ENCODE measurements at regions not wholly inside any gene's neighbourhood (a gene's known extent, or its start where the extent isn't known, plus 50 kb on each side); places are given as distances from the start of the nearest gene placed in this dataset.
"Not testable (repeated sequence)": the region's sequence is repeated elsewhere in the genome, so short reads cannot be mapped to it uniquely, and the experiment has no call there.

GRCh38 chr5:98004463-98004862 is 769.0 kb upstream of the RGMB start:
- Histone ChIP-seq H3K9me3 (ENCODE audit: control insufficient read depth in 3 of 3, low read length in 3 of 3) (no peaks in the 10 kb centered on the region), H3K36me3 (ENCODE audit: control insufficient read depth in 3 of 3, insufficient read depth in 3 of 3, low read length in 3 of 3) (no peaks in the 10 kb centered on the region), H3K4me3 (ENCODE audit: low read length in 3 of 3) (no peak overlapping the region), H3K27ac (ENCODE audit: low read depth, low read length) (no peak overlapping the region), H3K27me3 (ENCODE audit: control insufficient read depth in 3 of 3, insufficient read depth in 3 of 3, low read length in 3 of 3) (no peaks in the 10 kb centered on the region), H3K9ac (ENCODE audit: low read depth in 1 of 3, low read length in 3 of 3) (no peak overlapping the region), H3K4me1 (ENCODE audit: control insufficient read depth in 3 of 3, insufficient read depth in 3 of 3, low read length in 3 of 3) (no peaks in the 10 kb centered on the region)

GRCh38 chr5:98016771-98017170 is 756.7 kb upstream of the RGMB start:
- H3K4me1 ChIP-seq (ENCODE audit: control insufficient read depth in 3 of 3, insufficient read depth in 3 of 3, low read length in 3 of 3) = no peaks in the 10 kb centered on the region
- H3K36me3 ChIP-seq (ENCODE audit: control insufficient read depth in 3 of 3, insufficient read depth in 3 of 3, low read length in 3 of 3) = no peaks in the 10 kb centered on the region
- H3K9ac ChIP-seq (ENCODE audit: low read depth in 1 of 3, low read length in 3 of 3) = no peak overlapping the region
- no peak overlapping the region for H3K4me3 ChIP-seq (ENCODE audit: low read length in 3 of 3)
- H3K9me3 ChIP-seq (ENCODE audit: control insufficient read depth in 3 of 3, low read length in 3 of 3) = no peaks in the 10 kb centered on the region
- H3K27ac ChIP-seq (ENCODE audit: low read depth, low read length) = no peak overlapping the region
- H3K27me3 ChIP-seq (ENCODE audit: control insufficient read depth in 3 of 3, insufficient read depth in 3 of 3, low read length in 3 of 3) = no peaks in the 10 kb centered on the region

- H3K4me1 ChIP-seq (ENCODE audit: control insufficient read depth in 3 of 3, insufficient read depth in 3 of 3, low read length in 3 of 3); H3K9me3 ChIP-seq (ENCODE audit: control insufficient read depth in 3 of 3, low read length in 3 of 3); H3K27ac ChIP-seq (ENCODE audit: low read depth, low read length); H3K27me3 ChIP-seq (ENCODE audit: control insufficient read depth in 3 of 3, insufficient read depth in 3 of 3, low read length in 3 of 3); H3K4me3 ChIP-seq (ENCODE audit: low read length in 3 of 3); H3K9ac ChIP-seq (ENCODE audit: low read depth in 1 of 3, low read length in 3 of 3); H3K36me3 ChIP-seq (ENCODE audit: control insufficient read depth in 3 of 3, insufficient read depth in 3 of 3, low read length in 3 of 3): not testable (repeated sequence)
Measured at GRCh38 chr5:98030273-98030672, 743.2 kb upstream of the RGMB start.

GRCh38 chr5:98031036-98031435 is 742.4 kb upstream of the RGMB start:
- not testable (repeated sequence) for H3K36me3 ChIP-seq (ENCODE audit: control insufficient read depth in 3 of 3, insufficient read depth in 3 of 3, low read length in 3 of 3); H3K9ac ChIP-seq (ENCODE audit: low read depth in 1 of 3, low read length in 3 of 3)

GRCh38 chr5:98031496-98031895 is 742.0 kb upstream of the RGMB start:
- no peak overlapping the region for H3K4me3 ChIP-seq (ENCODE audit: low read length in 3 of 3)
- no peaks in the 10 kb centered on the region for H3K27me3 ChIP-seq (ENCODE audit: control insufficient read depth in 3 of 3, insufficient read depth in 3 of 3, low read length in 3 of 3)
- no peak overlapping the region for H3K27ac ChIP-seq (ENCODE audit: low read depth, low read length)
- H3K36me3 ChIP-seq (ENCODE audit: control insufficient read depth in 3 of 3, insufficient read depth in 3 of 3, low read length in 3 of 3) = no peaks in the 10 kb centered on the region
- H3K9me3 ChIP-seq (ENCODE audit: control insufficient read depth in 3 of 3, low read length in 3 of 3) = no peaks in the 10 kb centered on the region
- no peak overlapping the region for H3K9ac ChIP-seq (ENCODE audit: low read depth in 1 of 3, low read length in 3 of 3)
- H3K4me1 ChIP-seq (ENCODE audit: control insufficient read depth in 3 of 3, insufficient read depth in 3 of 3, low read length in 3 of 3) = no peaks in the 10 kb centered on the region

More at GRCh38 chr5:98031036-98031435, 742.4 kb upstream of the RGMB start:
- not testable (repeated sequence) for H3K4me1 ChIP-seq (ENCODE audit: control insufficient read depth in 3 of 3, insufficient read depth in 3 of 3, low read length in 3 of 3); H3K9me3 ChIP-seq (ENCODE audit: control insufficient read depth in 3 of 3, low read length in 3 of 3); H3K27ac ChIP-seq (ENCODE audit: low read depth, low read length); H3K27me3 ChIP-seq (ENCODE audit: control insufficient read depth in 3 of 3, insufficient read depth in 3 of 3, low read length in 3 of 3); H3K4me3 ChIP-seq (ENCODE audit: low read length in 3 of 3)

GRCh38 chr5:98031926-98032325 is 741.5 kb upstream of the RGMB start:
- Histone ChIP-seq H3K9ac (ENCODE audit: low read depth in 1 of 3, low read length in 3 of 3) (no peak overlapping the region), H3K4me1 (ENCODE audit: control insufficient read depth in 3 of 3, insufficient read depth in 3 of 3, low read length in 3 of 3) (no peaks in the 10 kb centered on the region), H3K27me3 (ENCODE audit: control insufficient read depth in 3 of 3, insufficient read depth in 3 of 3, low read length in 3 of 3) (no peaks in the 10 kb centered on the region), H3K27ac (ENCODE audit: low read depth, low read length) (no peak overlapping the region), H3K9me3 (ENCODE audit: control insufficient read depth in 3 of 3, low read length in 3 of 3) (no peaks in the 10 kb centered on the region), H3K4me3 (ENCODE audit: low read length in 3 of 3) (no peak overlapping the region), H3K36me3 (ENCODE audit: control insufficient read depth in 3 of 3, insufficient read depth in 3 of 3, low read length in 3 of 3) (no peaks in the 10 kb centered on the region)

- Histone ChIP-seq H3K9me3 (ENCODE audit: control insufficient read depth in 3 of 3, low read length in 3 of 3) (no peaks in the 10 kb centered on the region), H3K4me3 (ENCODE audit: low read length in 3 of 3) (no peak overlapping the region), H3K4me1 (ENCODE audit: control insufficient read depth in 3 of 3, insufficient read depth in 3 of 3, low read length in 3 of 3) (no peaks in the 10 kb centered on the region), H3K27ac (ENCODE audit: low read depth, low read length) (no peak overlapping the region), H3K36me3 (ENCODE audit: control insufficient read depth in 3 of 3, insufficient read depth in 3 of 3, low read length in 3 of 3) (no peaks in the 10 kb centered on the region), H3K27me3 (ENCODE audit: control insufficient read depth in 3 of 3, insufficient read depth in 3 of 3, low read length in 3 of 3) (no peaks in the 10 kb centered on the region), H3K9ac (ENCODE audit: low read depth in 1 of 3, low read length in 3 of 3) (no peak overlapping the region)
Measured at GRCh38 chr5:98041661-98042060, 731.8 kb upstream of the RGMB start.

- Histone ChIP-seq H3K4me3 (ENCODE audit: low read length in 3 of 3) (no peak overlapping the region), H3K9me3 (ENCODE audit: control insufficient read depth in 3 of 3, low read length in 3 of 3) (no peaks in the 10 kb centered on the region), H3K9ac (ENCODE audit: low read depth in 1 of 3, low read length in 3 of 3) (no peak overlapping the region), H3K27me3 (ENCODE audit: control insufficient read depth in 3 of 3, insufficient read depth in 3 of 3, low read length in 3 of 3) (no peaks in the 10 kb centered on the region), H3K36me3 (ENCODE audit: control insufficient read depth in 3 of 3, insufficient read depth in 3 of 3, low read length in 3 of 3) (no peaks in the 10 kb centered on the region), H3K27ac (ENCODE audit: low read depth, low read length) (no peak overlapping the region), H3K4me1 (ENCODE audit: control insufficient read depth in 3 of 3, insufficient read depth in 3 of 3, low read length in 3 of 3) (no peaks in the 10 kb centered on the region)
Measured at GRCh38 chr5:98042521-98042920, 730.9 kb upstream of the RGMB start.

- H3K9ac ChIP-seq (ENCODE audit: low read depth in 1 of 3, low read length in 3 of 3) = no peak overlapping the region
- H3K36me3 ChIP-seq (ENCODE audit: control insufficient read depth in 3 of 3, insufficient read depth in 3 of 3, low read length in 3 of 3) = no peaks in the 10 kb centered on the region
- H3K9me3 ChIP-seq (ENCODE audit: control insufficient read depth in 3 of 3, low read length in 3 of 3) = no peaks in the 10 kb centered on the region
- H3K27me3 ChIP-seq (ENCODE audit: control insufficient read depth in 3 of 3, insufficient read depth in 3 of 3, low read length in 3 of 3) = no peaks in the 10 kb centered on the region
- H3K4me1 ChIP-seq (ENCODE audit: control insufficient read depth in 3 of 3, insufficient read depth in 3 of 3, low read length in 3 of 3) = no peaks in the 10 kb centered on the region
- no peak overlapping the region for H3K27ac ChIP-seq (ENCODE audit: low read depth, low read length)
- H3K4me3 ChIP-seq (ENCODE audit: low read length in 3 of 3) = no peak overlapping the region
Measured at GRCh38 chr5:98042961-98043360, 730.5 kb upstream of the RGMB start.

- Histone ChIP-seq H3K4me3 (ENCODE audit: low read length in 3 of 3) (no peak overlapping the region), H3K9ac (ENCODE audit: low read depth in 1 of 3, low read length in 3 of 3) (no peak overlapping the region), H3K27ac (ENCODE audit: low read depth, low read length) (no peak overlapping the region), H3K27me3 (ENCODE audit: control insufficient read depth in 3 of 3, insufficient read depth in 3 of 3, low read length in 3 of 3) (no peaks in the 10 kb centered on the region), H3K9me3 (ENCODE audit: control insufficient read depth in 3 of 3, low read length in 3 of 3) (no peaks in the 10 kb centered on the region), H3K4me1 (ENCODE audit: control insufficient read depth in 3 of 3, insufficient read depth in 3 of 3, low read length in 3 of 3) (no peaks in the 10 kb centered on the region), H3K36me3 (ENCODE audit: control insufficient read depth in 3 of 3, insufficient read depth in 3 of 3, low read length in 3 of 3) (no peaks in the 10 kb centered on the region)
Measured at GRCh38 chr5:98050583-98050982, 722.9 kb upstream of the RGMB start.

GRCh38 chr5:98053170-98053569 is 720.3 kb upstream of the RGMB start:
- Histone ChIP-seq H3K9ac (ENCODE audit: low read depth in 1 of 3, low read length in 3 of 3) (no peak overlapping the region), H3K27me3 (ENCODE audit: control insufficient read depth in 3 of 3, insufficient read depth in 3 of 3, low read length in 3 of 3) (no peaks in the 10 kb centered on the region), H3K27ac (ENCODE audit: low read depth, low read length) (no peak overlapping the region), H3K4me1 (ENCODE audit: control insufficient read depth in 3 of 3, insufficient read depth in 3 of 3, low read length in 3 of 3) (no peaks in the 10 kb centered on the region), H3K36me3 (ENCODE audit: control insufficient read depth in 3 of 3, insufficient read depth in 3 of 3, low read length in 3 of 3) (no peaks in the 10 kb centered on the region), H3K4me3 (ENCODE audit: low read length in 3 of 3) (no peak overlapping the region), H3K9me3 (ENCODE audit: control insufficient read depth in 3 of 3, low read length in 3 of 3) (no peaks in the 10 kb centered on the region)

Measured in skeletal muscle tissue (tissue), 3 donors.